ENCODE measurements at regions not wholly inside any gene's neighbourhood (a gene's known extent, or its start where the extent isn't known, plus 50 kb on each side); places are given as distances from the start of the nearest gene placed in this dataset.
"Not testable (repeated sequence)": the region's sequence is repeated elsewhere in the genome, so short reads cannot be mapped to it uniquely, and the experiment has no call there.

DNA sequence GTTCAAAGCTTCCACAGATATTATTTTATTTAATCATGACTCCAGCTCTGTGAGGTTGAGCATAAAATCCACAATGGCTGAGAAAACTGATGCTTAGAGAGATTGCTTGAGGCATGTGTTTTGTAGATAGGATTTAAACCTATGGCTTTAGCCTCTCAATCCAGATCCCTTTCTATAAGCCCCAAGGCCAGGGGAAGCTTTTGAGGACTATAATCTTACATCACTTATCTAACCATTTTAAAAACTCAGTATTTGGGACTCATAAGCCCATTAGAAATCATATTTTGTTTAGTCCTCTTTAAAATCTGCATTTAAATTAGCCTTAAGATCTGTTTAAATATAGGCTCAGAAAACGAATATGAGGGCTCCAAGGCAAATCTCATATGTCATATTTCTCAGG lies 135.4 kb upstream of the SERPINE2 start:
- no peak for DNase-seq

DNA sequence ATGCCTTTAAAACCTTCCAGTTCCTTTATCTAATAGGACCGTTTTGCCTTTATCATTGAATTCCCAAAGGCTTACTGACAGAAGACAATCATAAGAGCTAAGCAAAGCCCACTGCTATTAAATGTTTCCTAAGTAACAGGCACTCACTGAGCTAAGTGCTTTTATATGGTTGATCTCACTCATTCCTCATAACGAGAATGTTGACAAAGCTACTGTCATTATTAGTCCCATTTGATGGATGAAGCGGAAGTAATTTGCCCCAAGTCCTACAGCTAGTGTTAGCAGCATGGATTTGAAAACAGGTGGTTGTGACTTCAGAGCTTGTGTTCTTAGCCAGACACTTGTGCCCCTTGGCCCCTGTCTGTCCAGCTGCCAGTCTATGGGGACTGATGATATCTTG lies 134.8 kb upstream of the SERPINE2 start:
- no peak for DNase-seq

DNA sequence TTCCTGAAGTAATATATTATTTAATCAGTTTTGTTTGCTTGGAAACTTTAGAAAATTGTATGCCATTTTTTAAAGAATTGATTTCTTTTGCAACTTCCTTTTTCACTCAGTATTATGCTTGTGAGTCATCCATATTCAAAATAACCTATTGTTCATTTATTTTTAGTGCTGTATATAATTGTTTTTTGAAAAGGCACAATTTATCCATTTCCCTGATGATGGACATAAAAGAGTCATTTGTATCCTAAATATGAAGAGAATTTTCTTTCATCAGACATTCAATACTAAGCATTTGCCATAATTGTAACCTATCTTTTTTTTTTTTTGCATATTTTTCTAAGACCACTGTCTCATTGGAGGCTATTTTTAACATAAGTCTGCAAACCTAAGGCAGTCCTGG lies 134.1 kb upstream of the SERPINE2 start:
- DNase-seq: no peak

DNA sequence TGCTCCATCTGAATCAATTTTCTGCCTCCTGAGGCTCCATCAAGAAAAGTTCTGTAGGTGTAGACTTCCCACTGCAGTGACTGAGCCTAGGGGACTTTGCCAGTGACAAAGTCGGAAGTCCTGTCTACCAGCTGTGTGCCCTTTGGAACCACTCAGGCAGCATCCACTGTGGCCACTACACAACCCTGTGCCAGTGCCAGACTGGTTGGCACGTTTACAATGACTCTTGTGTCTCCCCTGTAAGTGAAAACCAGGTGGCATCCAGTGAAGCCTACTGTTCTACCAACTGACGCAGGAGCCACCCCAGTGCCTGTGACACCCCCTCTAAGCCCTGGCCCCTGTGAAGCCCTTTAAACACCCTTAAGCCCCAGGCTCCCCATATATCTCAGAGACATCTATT lies 132.1 kb upstream of the SERPINE2 start:
- DNase-seq: no peak

DNA sequence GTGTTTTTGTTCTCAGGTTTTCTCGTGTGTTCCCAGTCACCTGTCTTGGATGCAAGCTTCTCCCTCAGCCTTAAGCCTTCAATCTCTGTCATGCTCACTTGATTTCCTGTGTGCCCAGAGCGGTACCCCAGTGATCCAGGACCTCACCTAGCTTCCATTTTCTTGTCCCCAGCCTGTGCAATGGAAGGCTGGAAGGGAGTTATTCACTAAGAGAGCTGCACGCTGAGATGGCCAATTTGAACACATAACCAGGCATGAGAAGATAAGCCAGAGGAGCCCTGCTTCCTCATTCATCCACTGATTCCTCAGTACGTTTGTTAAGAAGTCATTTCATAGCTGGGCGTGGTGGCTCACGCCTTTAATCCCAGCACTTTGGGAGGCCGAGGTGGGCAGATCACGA lies 130.8 kb upstream of the SERPINE2 start:
- no peak for DNase-seq

DNA sequence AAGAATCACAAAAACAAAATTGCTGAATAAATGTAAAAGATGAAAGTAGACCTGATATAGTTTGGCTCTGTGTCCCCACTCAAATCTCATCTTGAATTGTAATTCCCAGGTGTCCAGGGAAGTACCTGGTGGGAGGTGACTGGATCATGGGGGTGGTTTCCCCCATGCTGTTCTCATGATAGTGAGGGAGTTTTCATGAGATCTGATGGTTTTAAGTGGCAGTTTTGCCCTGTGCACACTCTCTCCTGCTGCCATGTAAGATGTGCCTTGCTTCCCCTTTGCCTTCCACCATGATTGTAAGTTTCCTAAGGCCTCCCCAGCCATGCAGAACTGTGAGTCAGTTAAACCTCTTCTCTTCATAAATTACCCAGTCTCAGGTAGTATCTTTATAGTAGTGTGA lies 128.7 kb upstream of the SERPINE2 start:
- not testable (repeated sequence) for DNase-seq

DNA sequence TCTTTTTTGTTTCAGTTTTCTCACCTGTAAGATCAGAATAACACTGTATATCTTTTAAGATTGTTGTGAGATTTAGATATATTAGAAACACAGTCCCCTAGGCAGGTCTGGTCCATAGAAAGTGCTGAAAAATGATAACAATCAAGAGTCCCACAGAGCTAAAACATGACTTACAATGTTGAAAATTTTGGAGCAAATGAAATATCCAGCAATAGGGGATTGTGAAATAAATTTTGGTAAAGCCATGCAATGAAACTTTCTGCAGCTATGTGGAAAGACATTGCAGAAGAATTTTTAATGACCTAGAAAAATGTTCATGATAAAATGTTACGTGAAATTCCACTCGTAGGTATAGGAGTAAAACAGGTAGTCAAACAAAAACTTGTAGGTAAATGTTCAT lies 127.6 kb upstream of the SERPINE2 start:
- no peak for DNase-seq

DNA sequence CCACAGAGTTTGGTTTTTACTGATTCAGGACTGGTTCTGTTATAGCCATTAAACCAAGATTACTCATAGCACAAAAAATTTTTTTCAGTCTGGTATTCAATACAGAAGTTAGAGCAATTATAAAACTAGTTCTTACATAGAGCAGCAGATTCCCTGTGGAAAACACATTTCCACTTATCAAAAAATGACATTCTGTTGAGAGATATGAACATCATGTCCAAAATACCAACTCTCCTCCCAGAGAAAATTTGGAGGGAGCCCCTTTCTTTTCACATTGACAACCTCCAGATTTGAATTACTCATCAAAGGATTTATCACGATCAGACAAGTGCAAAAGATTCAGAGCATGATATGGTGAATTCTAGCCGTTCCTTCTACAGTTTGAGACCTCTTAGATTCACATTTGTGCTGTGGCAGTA lies 126.8 kb upstream of the SERPINE2 start:
- no peak for DNase-seq

DNA sequence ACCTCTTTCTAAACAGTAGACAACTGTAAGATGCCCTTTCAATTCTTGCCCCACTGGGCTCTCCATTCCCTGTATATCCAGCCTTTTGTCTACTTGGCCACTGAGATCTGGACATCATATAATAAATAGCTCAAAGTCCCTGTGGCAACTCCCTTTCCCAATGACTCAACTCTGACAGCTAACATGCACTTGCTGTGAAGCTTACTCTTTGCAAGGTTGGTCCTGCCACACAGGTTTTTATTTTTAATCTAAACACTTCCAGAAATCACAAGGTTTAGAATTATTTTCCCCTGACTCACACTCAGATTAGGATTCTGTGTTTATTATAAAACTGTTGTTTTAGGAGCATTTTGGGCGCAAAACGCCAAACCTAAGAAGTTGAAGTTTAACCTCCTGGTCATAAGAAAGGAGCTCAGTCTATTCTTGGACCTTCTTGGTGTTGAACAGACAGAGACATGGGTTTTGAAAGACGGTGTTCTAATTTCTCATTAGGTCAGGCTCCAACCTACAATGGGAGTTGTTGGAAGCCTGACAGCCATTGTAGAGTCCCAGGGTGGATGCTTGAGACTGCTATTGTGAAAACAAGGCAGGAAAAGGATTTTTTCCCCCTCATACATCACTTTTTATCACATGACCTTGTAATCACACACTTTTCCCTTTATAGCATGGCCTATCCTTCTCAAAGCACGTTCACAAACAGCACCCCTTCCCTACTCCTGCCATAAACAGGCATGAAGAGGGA lies 124.7 kb upstream of the SERPINE2 start:
- DNase-seq: no peak

DNA sequence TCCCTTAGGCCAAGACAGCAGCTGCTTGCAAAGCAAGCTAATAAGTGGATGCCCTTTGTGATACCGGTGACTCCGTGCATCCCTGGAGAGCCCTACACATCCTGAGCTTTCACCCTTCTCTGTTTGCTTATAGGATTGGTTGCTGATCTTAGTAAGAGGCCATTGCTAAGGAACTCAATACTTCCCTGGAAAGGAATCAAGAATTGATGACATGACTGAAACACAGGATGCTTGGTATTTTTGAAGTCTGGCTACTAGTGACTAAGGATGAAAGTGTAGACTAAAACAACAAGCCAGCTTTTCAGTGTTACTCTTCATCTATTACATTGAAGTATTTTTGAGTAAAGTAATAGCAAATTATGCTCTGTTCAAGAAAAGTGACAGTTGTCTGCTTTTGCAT lies 123.0 kb upstream of the SERPINE2 start:
- no peak for DNase-seq

DNA sequence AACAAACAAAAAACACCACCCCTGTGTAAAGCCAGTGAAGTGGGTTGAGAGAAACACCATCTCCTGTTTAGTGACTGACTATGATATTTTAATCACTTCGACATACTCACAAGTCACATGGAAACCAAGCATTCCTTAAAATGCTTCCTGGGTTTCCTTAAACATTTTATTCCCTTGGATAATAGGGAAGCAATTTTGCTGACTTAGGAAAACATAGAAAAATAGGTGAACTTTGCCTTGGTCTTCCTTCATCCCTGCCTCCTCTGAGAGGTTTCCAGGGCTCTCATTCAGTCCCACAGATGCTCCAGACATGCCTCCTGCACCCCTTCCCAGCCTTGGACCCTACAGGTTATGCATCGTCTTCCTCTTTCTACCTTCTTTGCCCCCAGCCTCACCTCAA lies 122.6 kb upstream of the SERPINE2 start:
- no peak for DNase-seq

DNA sequence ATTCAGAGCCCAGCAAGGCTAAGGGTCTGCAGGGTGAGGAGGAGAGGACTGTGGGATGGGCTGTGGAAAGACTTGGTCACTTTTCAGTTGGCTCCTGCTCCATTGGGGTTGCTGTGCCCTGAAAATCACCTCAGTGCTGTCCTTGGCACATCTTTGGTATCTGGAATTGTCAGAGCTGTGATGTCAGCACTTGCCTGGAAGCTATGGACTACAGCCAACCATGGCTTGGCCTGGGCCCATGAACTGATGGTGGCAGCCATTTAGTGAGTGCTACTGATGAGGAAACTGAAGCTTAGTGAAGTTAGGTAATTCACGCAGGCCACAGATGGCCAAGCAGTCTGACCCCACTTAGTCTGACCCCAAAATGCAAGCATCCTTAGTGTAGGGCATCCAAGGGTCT lies 121.8 kb upstream of the SERPINE2 start:
- DNase-seq: no peak

DNA sequence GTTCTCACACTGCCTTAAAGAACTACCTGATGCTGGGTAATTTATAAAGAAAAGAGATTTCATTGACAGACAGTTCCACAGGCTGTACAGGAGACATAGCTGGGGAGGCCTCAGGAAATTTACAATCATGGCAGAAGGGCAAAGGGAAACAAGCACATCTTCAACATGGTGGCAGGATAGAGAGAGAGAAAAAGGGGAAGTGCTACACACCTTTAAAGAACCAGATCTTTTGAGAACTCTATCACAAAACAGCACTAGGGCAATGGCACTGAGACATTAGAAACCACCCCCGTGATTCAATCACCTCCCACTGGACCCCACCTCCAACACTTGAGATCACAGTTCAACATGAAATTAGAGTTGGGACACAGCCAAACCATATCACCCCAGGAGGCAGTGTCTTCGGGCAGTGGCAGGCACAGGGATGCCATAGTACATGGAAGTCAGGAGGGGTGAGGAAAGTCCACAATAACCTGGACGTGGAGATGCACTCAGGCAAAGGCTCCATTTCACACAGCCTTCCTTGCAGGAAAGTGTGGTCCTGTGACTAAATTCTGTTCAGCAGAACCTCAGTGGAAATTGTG lies 120.4 kb upstream of the SERPINE2 start:
- DNase-seq: no peak

DNA sequence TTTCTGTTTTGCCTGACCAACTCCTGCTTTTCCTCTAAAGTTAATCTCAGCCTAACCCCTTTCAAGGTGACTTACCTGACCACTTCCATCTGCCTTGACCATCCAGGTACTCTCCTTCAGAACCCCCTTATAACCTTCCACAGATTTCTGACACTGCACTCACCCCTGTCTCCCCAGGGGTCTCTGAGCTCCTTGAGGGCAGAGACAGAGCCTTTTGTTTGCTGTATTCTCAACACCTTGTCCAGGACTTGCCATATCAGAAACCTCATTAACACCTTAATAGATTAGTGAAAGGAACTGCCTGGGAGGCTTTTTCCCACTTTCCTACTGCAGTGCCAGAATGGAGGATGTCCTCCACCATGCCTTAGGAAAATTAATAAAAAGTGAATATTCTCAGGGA lies 119.7 kb upstream of the SERPINE2 start:
- DNase-seq: no peak

DNA sequence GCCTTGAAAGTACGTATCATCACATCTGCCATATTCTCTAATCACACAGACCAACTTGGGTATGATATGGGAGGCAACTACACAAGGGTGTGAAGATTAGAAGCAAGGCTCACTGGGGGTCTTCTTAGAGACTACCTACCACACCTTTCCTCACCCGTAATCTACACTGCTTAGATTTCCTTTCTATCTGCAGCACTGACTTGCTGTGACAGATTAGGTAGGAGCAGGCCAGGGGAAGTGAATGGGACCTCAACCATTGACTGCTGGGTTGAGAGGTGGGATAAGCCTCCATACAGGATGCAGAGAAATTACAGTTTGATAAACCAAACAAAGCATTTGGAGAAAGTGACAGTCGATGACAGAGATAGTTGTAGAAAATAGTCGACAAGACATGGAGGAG lies 119.0 kb upstream of the SERPINE2 start:
- DNase-seq: no peak

DNA sequence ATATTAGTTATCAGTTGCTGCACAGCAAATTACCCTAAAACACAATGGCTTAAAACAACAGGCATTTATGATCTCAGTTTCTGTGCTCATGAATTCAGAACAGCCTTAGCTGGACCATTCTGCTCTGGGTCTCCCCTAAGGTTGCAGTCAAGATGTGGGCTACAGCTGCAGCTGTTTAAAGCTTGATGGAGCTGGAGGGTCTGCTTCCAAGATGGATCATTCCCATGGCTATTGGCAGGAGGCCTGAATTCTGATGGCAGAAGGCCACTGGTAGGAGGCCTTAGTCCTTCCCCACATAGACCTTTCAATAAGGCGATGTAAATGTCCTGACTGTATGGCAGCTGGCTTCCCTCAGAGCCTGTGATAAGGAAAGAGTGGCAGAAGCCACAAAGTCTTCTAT lies 118.6 kb upstream of the SERPINE2 start:
- DNase-seq: no peak

DNA sequence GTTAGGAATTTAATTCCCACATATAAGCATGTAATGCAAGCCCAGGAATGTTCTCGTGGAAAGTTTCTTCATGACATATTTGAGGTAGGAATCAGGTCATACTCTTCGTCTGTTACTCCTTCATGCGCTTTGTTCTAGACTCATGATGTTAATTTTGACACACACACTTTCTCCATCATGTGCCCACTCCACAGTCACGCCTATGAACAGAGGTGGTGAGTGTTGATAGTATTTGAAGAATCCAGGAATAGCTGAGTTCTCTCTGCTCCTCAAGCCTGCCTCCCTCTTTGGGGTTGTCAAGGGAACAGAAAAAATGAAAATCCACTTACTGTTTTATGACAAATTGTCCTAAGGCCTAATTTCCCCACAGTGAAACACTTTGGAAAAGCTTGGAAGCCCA lies 117.3 kb upstream of the SERPINE2 start:
- DNase-seq: no peak

DNA sequence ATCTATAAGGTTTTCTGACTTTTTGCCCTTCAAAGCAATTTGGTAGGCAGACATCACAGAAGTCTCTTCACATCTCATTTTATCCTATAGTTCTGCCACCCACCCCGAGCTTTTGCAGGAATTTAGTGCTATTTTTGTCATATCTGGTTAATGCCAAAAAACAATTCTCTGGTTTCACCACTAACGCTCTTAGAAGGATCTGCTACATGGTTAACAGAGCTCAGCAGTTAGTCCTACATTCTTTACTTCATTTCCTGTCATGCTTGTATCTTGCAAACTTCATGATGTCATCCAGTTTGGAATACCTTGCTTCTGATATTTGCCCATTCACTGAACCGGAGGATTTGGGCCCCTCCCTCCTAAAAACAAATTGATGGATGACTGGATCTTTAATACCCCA lies 116.8 kb upstream of the SERPINE2 start:
- no peak for DNase-seq

DNA sequence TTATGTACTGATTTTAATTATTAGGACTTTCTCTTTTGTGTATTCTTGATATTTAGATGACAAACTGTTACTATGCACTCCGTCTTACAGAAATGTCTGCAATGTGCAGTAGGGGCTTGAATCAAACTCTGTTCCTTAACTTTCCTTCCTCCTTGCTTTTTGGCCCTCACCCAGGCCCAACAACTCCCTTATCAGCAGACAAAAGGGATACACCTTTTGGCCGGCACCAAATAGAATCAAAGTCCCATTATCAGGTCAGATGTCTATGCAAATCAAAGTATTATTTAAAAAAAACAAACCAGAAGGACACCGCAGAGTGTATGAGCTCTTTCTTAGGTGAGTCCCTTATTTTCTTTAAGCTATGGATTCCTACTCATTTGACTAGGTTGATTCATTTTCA lies 116.3 kb upstream of the SERPINE2 start:
- no peak for DNase-seq

DNA sequence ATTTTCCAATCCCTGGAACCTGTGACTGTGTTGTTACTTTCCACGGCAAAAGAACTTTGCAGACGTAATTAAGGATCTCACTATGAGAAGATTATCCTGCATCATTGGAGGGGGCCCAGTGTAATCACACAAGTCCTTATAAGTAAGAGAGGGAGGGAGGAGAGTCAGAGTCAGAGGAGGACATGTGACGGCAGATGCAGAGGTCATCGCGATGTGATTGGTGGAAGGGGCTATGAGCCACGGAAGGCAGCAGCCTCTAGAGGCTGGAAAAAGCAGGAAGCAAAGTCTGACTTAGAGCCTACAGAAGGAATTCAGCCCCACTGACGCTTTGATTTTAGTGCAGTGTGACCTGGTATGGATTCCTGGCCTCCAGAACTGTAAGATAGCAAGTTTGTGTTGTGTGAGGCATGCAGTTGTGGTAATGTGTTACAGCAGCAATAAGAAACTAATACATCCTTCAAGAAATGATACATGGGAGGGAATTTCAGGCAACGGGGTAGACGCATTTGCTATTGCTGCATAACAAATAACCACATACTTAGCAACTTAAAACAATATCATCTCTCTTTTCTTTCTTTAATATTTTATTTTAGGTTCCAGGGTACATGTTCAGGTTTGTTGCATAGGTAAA lies 112.7 kb upstream of the SERPINE2 start:
- DNase-seq: no peak

DNA sequence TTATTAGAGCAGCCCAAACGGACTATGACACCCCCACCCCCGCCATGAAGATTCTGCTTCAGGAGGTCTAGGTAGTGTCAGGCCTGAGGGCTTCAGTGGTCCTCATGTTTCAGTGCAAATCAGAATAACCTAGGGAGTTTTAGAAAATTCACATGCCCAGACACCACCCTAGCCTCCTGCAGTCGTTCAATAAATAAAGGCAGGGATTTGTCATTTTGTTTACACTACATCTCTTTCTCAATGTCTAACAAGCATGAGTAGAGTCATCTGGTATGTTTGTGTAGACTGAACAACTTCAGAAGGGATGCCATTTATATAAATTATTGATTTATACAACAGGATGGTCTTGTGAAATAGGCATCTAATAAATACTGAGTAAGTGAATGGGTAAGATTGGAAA lies 112.1 kb upstream of the SERPINE2 start:
- no peak for DNase-seq

DNA sequence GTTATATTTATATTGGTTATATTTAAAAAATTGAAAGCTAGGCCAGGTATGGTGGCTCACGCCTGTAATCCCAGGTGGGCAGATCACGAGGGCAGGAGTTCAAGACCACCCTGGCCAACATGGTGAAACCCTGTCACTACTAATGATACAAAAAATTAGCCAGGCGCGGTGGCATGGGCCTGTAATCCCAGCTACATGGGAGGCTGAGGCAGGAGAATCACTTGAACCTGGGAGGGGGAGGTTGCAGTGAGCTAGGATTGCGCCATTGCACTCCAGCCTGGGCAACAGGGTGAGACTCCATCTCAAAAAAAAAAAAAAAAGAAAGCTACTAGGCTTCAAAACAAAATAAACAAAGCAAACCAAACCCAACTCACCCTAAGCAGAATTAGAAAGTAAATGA lies 109.0 kb upstream of the SERPINE2 start:
- DNase-seq: not testable (repeated sequence)

DNA sequence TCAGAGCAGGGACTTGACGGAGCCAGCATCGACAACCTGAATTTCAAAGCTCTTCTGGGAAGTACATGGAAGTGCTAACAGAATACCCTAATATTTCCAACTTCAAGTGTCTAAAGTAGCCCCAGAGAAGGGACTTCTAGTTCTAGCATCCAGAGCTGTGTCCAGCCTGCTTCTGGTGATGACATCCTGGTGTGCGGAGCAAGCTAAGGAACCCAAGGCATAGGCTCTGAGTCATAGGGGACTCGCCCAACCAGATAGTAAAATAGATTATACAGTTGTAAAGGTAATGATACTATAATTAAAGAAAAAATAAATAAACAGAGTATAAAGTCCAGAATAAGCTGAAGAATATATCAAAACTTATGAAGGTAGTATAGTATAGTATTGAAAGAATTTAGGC lies 108.1 kb upstream of the SERPINE2 start:
- no peak for DNase-seq

DNA sequence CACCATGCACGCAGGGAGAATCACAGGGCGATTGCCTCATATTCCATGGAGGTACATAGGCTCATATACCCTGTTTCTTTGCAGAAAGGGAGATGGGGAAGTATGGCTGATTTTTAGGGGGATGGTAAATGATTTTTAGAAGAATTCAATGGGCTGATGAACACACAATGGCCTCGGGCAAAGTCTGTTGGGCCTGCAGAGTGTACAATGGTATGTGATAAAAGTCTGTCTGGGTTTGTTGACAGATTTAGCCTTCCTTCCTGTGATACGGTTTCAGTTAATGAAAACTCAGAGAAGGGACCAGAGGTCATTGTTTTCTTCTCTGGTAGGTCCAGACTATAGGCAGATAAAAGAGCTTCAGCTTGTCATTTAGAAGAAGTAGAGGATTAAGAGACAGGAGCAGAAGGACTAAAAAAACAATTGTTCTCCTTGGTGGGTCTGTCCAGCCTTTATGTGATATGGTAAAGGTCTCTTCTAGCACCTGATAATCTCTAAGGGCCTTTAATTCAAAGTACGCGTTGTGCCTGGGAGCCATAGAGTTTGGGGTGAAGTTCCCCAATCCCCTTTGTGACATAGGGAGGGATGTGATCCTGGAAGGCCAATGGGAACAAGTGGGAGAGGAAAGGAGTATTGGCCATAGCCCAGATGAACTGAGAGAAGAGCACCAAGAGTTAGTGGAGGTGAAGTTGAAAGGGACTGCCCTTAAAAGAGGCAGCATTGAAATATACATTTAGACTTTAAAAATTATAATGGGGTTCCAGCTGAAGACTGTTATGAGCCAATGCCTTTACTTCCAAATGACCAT lies 107.5 kb upstream of the SERPINE2 start:
- DNase-seq: no peak
